ENCODE measurements at regions not wholly inside any gene's neighbourhood (a gene's known extent, or its start where the extent isn't known, plus 50 kb on each side); places are given as distances from the start of the nearest gene placed in this dataset.

- TF ChIP-seq, protein P1, sequence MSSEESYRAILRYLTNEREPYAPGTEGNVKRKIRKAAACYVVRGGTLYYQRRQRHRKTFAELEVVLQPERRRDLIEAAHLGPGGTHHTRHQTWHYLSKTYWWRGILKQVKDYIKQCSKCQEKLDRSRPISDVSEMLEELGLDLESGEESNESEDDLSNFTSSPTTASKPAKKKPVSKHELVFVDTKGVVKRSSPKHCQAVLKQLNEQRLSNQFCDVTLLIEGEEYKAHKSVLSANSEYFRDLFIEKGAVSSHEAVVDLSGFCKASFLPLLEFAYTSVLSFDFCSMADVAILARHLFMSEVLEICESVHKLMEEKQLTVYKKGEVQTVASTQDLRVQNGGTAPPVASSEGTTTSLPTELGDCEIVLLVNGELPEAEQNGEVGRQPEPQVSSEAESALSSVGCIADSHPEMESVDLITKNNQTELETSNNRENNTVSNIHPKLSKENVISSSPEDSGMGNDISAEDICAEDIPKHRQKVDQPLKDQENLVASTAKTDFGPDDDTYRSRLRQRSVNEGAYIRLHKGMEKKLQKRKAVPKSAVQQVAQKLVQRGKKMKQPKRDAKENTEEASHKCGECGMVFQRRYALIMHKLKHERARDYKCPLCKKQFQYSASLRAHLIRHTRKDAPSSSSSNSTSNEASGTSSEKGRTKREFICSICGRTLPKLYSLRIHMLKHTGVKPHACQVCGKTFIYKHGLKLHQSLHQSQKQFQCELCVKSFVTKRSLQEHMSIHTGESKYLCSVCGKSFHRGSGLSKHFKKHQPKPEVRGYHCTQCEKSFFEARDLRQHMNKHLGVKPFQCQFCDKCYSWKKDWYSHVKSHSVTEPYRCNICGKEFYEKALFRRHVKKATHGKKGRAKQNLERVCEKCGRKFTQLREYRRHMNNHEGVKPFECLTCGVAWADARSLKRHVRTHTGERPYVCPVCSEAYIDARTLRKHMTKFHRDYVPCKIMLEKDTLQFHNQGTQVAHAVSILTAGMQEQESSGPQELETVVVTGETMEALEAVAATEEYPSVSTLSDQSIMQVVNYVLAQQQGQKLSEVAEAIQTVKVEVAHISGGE (tag by site-specific recombination; conservative IDR thresholded peaks at IDR 0.05; ENCODE audit: low read depth), result no peak
- no peak for TF ChIP-seq ZFP37 (tag by site-specific recombination; IDR thresholded peaks at IDR 0.05)
Measured at GRCh38 chr1:98352378-98352777, 309.1 kb upstream of the SNX7 start (continued).

DNA sequence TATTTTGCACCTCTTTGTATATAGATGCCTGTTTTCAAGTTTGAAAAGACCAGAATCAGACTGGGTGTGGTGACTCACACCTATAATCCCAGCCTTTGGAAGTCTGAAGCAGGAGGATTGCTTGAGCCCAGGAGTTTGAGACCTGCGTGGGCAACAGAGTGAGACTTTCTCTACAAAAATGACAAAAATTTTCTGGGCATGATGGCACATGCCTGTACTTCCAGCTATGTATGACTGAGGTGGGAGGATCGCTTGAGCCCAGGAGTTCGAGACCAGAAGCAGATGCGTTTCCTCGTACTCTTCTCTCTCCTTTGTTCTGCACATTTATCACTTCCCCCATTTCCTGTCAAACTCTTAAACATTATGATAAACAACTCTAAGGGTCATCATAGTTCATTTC lies 310.0 kb upstream of the SNX7 start:
- H3K27ac ChIP-seq (ENCODE audit: extremely low read depth, low read depth, low read length), result no peak overlapping the region
- H3K4me1 ChIP-seq (ENCODE audit: control insufficient read depth, insufficient read depth, low read length), result no peaks in the 10 kb centered on the region
- POLR2A ChIA-PET, result no interaction called here
- H3K4me3 ChIP-seq (ENCODE audit: low read depth, low read length), result no peak overlapping the region
- CTCF ChIA-PET, result no interaction called here
- no peaks in the 10 kb centered on the region for H3K9me3 ChIP-seq (ENCODE audit: control insufficient read depth, insufficient read depth, low read depth, low read length)
- TF ChIP-seq ZNF157 (tag by site-specific recombination; IDR thresholded peaks at IDR 0.05) (no peak), TRIM28 (IDR thresholded peaks at IDR 0.05; ENCODE audit: borderline replicate concordance, low read length) (no peak)
- no peaks in the 10 kb centered on the region for H3K36me3 ChIP-seq (ENCODE audit: control insufficient read depth in 2 of 2, insufficient read depth in 1 of 2, low read length in 2 of 2)

DNA sequence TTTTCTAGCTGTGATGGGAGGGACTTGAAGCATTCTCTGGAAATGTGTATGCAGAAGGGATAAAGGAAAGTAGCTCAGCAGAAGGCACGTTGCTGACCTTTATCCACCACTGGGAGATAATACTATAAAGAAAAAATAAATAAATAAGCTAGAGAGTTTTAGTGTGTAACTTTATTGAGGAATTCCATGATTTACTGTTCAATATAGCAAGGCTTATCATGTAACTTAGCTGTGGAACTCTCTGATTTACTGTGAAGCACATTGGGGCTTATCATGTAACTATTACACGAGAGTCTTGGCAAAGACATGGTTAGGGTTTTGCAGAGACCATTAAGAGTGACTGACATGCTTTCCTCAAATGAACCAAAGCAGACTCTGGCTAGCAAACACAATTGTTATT lies 316.1 kb upstream of the SNX7 start:
- no peaks in the 10 kb centered on the region for H3K4me1 ChIP-seq (ENCODE audit: control insufficient read depth, insufficient read depth, low read length)
- no peak overlapping the region for H3K27ac ChIP-seq (ENCODE audit: extremely low read depth, low read depth, low read length)
- H3K36me3 ChIP-seq (ENCODE audit: control insufficient read depth in 2 of 2, insufficient read depth in 1 of 2, low read length in 2 of 2), result no peaks in the 10 kb centered on the region
- H3K9me3 ChIP-seq (ENCODE audit: control insufficient read depth, insufficient read depth, low read depth, low read length), result no peaks in the 10 kb centered on the region
- H3K4me3 ChIP-seq (ENCODE audit: low read depth, low read length), result no peak overlapping the region
- ChIA-PET POLR2A (no interaction called here), CTCF (no interaction called here)
- TF ChIP-seq ZNF530 (tag by site-specific recombination; IDR thresholded peaks at IDR 0.05; ENCODE audit: low read depth) (no peak), ZNF473 (tag by site-specific recombination; IDR thresholded peaks at IDR 0.05) (no peak)
- TF ChIP-seq, protein P2, sequence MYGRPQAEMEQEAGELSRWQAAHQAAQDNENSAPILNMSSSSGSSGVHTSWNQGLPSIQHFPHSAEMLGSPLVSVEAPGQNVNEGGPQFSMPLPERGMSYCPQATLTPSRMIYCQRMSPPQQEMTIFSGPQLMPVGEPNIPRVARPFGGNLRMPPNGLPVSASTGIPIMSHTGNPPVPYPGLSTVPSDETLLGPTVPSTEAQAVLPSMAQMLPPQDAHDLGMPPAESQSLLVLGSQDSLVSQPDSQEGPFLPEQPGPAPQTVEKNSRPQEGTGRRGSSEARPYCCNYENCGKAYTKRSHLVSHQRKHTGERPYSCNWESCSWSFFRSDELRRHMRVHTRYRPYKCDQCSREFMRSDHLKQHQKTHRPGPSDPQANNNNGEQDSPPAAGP (tag by site-specific recombination; IDR thresholded peaks at IDR 0.05), result no peak
- TF ChIP-seq, protein P1 (tag by site-specific recombination; conservative IDR thresholded peaks at IDR 0.05; ENCODE audit: low read depth), result no peak

DNA sequence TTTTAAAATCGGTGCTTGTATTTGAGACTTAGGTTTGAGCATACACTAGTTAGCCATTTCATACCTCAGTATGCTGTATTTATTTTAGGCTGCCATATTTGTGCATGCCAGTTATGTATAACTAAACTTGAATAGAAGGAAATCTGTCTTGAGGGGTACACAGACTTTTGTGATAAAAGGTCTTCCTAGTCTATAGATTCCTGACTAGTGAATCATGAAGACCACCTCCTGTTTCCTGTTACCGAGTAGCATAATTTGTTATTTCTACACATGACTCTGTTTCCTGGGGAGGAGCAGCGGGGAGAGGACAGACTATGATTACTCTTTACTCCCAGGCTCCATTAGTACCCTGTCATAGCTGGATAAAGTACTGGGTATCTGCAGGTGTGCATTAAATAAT lies 316.8 kb upstream of the SNX7 start:
- ChIA-PET POLR2A (no interaction called here), CTCF (interaction anchor here (0.9 kb wide), 1 partner anchor 76 kb away, joined by 4 read pairs; no protein-coding TSS in a partner anchor)
- Histone ChIP-seq H3K4me1 (ENCODE audit: control insufficient read depth, insufficient read depth, low read length) (no peaks in the 10 kb centered on the region), H3K36me3 (ENCODE audit: control insufficient read depth in 2 of 2, insufficient read depth in 1 of 2, low read length in 2 of 2) (no peaks in the 10 kb centered on the region), H3K27ac (ENCODE audit: extremely low read depth, low read depth, low read length) (no peak overlapping the region), H3K4me3 (ENCODE audit: low read depth, low read length) (no peak overlapping the region), H3K9me3 (ENCODE audit: control insufficient read depth, insufficient read depth, low read depth, low read length) (no peaks in the 10 kb centered on the region)
- TF ChIP-seq ZBTB44 (tag by site-specific recombination; IDR thresholded peaks at IDR 0.05) (no peak), TRIM28 (IDR thresholded peaks at IDR 0.05; ENCODE audit: borderline replicate concordance, low read length) (no peak), ZNF174 (tag by site-specific recombination; IDR thresholded peaks at IDR 0.05) (no peak), ZNF530 (tag by site-specific recombination; IDR thresholded peaks at IDR 0.05; ENCODE audit: low read depth) (no peak), SP7 (tag by site-specific recombination; IDR thresholded peaks at IDR 0.05) (no peak), YY1 (tag by site-specific recombination; IDR thresholded peaks at IDR 0.05) (no peak), ZIC2 (tag by site-specific recombination; IDR thresholded peaks at IDR 0.05) (no peak), INSM2 (tag by site-specific recombination; IDR thresholded peaks at IDR 0.05) (no peak), ZNF341 (tag by site-specific recombination; IDR thresholded peaks at IDR 0.05; ENCODE audit: low read depth) (no peak), ZNF571 (tag by site-specific recombination; IDR thresholded peaks at IDR 0.05) (no peak)
- TF ChIP-seq, protein P3, sequence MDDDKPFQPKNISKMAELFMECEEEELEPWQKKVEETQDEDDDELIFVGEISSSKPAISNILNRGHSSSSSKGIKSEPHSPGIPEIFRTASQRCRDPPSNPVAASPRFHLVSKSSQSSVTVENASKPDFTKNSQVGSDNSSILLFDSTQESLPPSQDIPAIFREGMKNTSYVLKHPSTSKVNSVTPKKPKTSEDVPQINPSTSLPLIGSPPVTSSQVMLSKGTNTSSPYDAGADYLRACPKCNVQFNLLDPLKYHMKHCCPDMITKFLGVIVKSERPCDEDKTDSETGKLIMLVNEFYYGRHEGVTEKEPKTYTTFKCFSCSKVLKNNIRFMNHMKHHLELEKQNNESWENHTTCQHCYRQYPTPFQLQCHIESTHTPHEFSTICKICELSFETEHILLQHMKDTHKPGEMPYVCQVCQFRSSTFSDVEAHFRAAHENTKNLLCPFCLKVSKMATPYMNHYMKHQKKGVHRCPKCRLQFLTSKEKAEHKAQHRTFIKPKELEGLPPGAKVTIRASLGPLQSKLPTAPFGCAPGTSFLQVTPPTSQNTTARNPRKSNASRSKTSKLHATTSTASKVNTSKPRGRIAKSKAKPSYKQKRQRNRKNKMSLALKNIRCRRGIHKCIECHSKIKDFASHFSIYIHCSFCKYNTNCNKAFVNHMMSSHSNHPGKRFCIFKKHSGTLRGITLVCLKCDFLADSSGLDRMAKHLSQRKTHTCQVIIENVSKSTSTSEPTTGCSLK (tag by site-specific recombination; IDR thresholded peaks at IDR 0.05), result no peak
